Medulla oblongata (tissue), 1 donor: ENCODE measurements at regions not wholly inside any gene's neighbourhood (a gene's known extent, or its start where the extent isn't known, plus 50 kb on each side); places are given as distances from the start of the nearest gene placed in this dataset.

Experiments used
- DNase-seq: peaks from one replicate; pipeline ENCODE4 v3.0.0-alpha.2; 2015; ENCODE audit errors: extremely low spot score

DNA sequence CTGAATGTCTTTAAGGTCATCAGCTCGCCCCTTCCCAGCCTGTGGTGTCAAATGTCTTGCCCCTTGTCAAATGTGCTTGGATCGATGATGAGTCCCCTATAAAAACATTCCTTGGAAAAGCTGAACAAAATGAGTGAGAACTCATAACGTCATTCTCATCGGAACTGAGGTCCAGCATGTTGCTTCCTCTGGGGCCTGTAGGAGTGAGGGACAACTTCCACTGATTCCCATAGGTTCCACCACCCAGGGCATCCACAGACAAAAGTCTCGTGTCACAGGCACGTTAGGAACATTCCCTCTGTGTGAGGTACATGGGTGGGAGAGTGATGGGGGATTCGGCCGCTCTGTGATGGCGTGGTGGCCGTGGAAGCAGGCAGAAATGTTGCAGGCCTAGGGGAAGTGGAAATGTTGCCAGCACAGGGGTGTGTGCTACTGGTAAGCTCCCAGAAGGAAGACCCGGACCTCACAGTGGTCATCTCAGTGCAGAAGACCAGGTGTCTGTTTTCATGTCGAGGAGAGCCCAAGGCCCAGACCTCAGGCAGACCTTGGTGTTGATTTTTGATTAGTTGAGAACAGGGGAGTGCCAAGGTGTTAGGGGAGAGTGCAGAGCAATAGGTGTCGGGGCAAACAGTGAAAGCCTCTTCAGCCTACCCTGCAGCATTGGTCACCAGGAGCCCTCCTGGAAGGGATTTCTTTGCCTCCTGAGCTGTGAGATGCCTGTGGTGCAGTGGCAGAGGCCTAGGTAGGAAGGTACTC, 96.8 kb downstream of the SNRPN start:
- no peak for DNase-seq

DNA sequence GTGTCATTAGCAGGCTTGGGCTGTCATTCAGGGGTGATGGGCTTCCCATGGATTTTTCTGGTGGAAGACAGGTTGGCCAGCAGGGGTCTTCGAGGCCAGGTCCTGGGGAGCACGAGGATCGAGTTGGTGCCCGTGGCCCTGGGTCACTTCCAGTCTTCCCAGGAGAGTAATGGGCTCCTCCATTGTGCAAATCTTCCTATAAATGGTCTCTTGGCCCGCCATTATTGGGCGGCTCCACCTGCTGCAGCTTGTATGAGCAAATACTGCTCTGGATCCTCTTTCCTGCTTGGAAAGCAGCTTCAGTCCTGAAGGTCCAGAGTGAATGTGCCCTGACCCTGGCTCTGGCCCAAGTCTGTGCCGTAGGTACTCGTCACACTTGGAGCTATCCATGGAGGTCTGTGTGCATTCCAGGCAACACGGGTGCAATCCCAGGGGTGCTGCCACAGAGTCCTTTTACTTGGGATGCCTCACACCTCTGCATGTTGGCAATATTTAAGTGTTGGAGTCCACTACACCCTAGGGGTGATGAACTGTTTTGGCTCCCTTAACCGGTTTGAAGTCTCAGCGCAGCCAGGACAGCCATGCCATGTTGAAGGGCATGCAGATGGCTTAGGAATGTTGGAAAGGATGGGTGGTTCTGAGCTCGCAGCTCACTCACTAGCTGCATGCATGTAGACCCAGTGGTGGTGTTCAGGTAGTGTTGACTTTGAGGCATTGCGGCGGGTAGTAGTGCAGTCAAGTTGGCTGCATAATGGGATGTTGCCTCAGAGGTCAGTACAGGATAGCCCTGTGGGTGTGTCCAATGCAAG, 97.6 kb downstream of the SNRPN start:
- DNase-seq = no peak

DNA sequence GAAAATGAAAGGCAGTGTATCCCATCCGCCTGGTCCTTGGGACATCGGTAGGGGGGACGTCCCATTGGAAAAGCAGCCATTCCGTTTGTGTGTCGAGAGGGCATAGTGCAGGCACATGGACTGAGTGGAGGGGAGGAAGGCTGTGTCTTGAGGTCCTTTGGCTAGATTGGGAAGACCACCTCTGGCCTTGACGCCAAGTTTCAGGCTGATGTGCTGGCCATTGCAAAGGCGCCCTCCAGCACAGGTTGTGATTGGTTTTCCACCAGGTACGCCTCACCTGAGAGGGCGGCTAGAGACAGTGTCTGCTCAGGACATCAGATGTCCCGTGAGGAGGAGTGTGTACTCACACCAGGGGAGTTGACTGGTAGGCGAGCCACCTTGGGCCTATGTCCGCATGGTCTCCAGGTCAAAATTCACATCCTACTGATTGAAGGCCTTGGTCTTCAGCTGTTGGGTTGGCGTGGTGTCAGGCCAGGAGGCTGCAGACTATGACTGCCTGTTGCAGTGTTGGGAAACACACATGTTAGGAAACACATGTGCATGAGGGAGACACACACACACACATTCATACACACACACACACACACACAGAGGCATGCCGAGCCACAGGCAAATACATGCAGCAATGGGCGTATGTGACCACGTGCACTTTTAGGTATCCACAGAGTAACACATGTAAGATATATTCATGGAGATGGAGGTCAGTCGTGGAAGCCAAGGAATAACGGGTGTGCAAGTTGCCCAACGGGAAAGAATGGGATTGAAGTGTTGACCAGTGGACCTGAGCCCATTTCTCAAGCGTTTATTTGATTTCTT, 98.4 kb downstream of the SNRPN start:
- no peak for DNase-seq

DNA sequence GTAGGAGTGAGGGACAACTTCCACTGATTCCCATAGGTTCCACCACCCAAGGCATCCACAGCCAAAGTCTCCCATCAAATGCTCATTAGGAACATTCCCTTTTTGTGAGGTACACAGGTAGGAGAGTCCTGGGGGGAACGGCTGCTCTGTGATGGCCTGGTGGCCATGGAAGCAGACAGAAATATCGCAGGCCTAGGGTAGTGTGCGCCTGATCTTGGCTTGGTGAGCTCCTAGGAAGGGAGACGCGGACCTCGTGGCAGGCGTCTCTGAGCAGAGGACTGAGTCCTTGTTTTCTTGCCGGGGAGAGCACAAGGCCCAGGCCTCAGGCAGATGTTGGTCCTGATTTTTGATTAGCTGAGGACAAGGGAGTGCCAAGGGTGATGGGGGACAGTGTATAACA, 99.5 kb downstream of the SNRPN start:
- no peak for DNase-seq

DNA sequence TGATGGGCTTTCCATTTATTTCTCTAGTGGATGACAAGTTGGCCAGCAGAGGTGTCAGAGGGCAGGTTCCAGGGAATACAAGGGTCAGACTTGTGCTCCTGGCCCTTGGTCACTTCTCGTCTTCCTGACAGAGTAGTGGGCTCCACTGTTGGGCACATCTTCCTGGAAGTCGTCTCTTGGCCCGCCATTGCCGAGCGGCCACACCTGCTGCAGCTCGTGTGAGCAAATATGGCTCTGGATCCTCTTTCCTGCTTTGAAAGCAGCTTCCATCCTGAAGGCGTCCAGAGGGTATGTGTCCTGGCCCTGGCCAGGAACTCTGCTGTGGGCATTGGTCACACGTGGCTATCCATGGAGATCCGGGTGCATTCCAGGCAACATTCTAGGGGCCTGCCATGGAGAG, 100.2 kb downstream of the SNRPN start:
- DNase-seq = no peak

DNA sequence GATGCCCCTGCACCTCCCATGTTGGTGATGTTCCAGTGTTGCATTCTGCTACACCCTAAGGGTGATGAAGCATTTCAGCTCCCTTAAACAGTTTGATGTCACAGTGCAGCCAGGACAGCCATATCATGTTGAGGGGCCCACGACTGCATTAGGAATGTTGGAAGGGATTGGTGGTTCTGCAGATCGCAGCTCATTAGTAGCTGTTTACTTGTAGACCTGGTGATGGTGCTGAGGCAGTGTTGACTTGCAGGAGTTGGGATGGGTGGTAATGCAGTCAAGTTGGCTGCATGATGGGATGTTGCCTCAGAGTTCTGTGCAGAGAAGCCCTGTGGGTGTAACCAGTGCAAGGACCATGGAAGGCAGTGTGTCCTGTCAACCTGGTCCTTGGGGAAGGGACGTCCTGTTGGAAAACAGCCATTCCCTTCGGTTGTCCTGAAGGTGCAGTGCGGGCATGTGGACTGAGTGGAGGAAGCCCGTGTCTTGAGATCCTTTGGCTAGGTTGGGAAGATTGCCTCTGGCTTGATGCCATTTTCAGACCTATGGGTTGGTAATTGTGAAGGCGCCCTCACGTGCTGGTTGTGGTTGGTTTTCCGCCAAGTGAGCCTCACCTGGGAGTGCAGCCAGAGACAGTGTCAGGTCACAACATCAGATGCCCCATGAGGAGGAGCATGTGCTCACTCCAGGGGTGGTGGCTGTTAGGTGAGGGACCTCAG, 100.7 kb downstream of the SNRPN start:
- no peak for DNase-seq

DNA sequence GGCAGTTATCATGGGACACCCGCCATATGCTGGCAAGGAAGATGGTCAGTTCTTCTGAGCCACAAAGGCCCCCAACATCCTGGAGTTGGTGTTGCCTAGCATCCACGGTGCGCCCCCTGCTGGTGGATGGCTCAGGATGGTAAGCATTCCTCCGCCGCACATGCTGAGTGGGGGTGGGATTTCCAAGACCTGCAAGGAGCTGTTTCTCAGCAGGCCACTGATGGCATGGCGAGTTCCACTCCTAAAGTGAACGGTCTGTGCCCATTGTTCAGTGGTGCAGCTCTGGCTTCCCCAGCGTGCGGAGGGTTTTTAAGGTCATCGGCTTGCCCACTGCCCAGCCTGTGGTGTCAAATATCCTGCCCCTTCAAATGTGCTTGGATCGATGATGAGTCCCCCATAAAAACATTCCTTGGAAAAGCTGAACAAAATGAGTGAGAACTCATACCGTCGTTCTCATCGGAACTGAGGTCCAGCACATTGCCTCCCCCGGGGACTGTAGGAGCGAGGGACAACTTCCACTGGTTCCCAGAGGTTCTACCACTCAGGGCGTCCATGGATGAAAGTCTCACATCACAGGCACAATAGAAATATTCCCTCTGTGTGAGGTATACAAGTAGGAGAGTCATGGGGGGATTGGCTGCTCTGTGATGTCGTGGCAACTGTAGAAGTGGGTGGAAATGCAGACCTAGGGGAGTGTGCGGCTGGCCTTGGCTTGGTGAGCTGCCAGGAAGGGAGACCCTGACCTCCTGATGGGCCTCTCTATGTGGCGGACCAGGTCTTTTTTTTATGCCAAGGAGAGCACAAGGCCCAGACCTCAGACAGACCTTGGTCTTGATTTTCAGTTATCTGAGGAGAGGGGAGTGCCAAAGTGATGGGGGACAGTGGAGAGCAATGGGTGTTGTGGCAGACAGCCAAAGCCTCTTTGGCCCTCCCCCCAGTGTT, 102.0 kb downstream of the SNRPN start:
- DNase-seq = no peak

DNA sequence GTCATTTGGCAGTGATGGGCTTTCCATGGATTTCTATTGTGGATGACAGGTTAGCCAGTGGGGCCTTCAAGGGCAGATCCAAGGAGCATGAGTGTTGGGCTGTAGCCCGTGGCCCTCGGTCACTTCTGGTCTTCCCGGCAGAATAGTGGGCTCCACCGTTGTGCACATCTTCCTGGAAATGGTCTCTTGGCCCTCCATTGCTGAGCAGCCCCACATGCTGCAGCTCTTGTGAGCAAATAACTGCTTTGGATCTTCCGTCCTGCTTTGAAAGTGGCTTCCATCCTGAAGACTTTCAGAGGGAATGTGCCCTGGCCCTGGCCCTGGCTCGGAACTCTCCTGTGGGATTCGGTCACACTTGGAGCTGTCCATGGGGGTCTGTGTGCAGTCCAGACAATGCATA, 102.8 kb downstream of the SNRPN start:
- DNase-seq = no peak

DNA sequence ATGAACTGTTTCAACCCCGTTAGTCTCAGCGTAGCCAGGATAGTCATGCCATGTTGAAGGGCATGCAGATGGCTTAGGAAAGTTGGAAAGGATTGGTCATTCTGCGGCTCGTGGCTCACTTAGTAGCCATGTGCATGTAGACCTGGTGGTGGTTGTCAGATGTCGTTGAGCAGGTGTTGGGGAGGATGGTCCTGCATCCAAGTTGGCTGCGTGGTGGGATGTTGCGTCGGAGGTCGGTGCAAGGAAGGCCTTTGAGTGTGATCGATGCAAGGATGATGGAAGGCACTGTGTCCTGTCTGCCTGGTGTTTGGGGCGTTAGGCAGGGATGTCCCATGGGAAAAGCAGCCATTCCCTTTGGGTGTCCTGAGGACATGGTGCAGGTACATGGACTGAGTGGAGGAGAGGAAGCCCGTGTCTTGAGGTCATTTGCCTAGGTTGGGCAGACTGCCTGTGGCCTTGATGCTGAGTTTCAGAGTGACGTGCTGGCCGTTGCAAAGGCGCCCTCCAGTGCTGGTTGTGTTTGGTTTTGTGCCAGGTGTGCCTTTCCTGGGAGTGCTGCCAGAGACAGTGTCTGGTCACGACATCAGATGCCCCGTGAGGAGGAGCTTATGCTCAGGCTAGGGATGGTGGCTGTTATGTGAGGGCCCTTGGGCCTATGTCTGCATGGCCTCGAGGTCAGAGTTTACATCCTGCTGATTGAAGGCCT, 103.4 kb downstream of the SNRPN start:
- DNase-seq = no peak

DNA sequence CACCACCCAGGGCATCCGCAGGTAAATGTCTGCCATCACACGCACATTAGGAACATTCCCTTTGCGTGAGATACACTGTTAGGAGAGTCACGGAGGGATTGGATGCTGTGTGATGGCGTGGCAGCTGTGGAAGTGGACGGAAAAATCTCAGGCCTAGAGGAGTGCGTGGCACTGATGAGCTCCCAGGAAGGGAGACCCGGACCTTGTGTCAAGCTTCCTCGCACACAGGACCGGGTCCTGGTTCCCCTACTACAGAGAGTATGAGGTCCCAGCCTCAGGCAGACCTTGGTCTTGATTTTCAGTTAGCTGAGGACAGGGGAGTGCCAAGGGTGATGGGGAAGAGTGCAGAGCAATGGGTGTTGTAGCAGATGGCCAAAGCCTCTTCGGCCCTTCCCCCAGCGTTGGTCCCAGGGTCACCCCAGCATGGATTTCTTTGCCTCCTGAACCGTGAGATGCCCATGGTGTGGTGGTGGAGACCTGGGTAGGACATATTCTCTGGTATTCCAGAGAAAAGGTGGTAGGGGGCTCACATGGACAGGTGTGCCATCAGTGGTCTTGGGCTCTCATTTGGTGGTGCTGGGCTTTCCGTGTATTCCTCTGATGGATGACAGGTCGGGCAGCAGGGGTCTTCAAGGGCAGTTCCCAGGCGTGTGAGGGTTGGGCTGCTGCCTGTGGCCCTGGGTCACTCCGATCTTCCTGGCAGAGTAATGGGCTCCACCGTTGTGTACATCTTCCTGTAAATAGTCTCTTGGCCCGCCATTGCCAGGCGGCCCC, 105.1 kb downstream of the SNRPN start:
- DNase-seq = no peak

DNA sequence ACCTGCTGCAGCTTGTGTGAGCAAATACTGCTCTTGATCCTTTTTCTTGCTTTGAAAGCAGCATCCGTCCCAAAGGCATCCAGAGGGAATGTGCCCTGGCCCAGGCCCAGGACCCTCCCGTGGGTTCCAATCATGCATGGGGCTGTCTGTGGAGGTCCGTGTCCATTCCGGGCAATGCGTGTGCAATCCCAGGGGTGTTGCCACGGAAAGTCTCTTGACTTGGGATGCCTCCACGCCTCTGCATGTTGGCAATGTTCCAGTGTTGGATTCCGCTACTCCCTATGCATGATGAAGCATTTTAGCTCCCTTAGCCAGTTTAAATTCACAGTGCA, 105.7 kb downstream of the SNRPN start:
- no peak for DNase-seq

DNA sequence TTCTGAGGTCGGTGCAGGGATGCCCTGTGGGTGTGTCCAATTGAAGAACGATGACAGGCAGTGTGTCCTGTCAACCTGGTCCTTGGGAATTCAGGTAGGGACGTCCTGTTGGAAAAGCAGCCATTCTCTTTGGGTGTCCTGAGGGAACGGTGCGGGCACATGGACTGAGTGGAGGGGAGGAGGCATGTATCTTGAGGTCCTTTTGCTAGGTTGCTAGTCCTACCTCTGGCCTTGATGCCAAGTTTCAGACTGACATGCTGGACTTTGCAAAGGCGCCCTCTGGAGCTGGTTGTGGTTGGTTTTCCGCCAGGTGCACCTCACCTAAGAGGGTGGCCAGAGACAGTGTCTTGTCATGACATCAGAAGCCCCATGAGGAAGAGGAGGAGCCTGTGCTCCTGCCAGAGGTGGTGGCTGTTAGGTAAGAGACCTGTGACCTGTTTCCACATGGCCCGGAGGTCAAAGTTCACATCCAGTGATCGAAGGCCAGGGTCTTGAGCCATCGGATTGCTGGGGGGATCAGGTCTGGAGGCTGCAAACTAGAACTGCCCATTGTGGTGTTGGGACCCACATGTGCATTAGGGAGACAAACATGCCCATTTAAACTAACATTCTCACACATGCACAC, 106.3 kb downstream of the SNRPN start:
- no peak for DNase-seq

DNA sequence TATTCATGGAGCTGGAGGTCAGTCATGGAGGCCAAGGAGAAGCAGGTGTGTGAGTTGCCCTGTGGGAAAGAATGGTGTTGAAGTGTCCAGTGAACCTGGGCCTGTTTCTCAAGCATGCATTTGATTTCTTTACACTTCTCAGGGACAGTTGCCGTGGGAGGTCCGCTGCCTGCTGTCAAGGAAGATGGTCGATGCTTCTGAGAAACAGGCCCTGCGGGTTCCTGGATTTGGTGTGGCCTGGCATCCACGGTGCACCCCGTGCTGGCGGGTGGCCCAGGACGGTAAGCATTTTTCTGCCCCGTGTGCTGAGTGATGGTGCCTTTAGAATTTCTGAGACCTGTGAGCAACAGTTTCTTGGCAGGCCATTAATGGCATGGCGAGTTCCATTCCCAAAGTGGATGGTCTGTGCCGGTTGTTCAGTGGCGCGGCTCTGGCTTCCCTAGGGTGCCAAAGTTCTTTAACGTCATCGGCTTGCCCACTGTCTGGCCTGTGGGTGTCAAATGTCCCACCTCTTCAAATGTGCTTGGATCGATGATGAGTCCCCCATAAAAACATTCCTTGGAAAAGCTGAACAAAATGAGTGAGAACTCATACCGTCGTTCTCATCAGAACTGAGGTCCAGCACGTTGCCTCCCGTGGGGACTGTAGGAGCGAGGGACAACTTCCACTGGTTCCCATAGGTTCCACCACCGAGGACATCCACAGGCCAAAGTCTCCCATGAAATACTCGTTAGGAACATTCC, 107.2 kb downstream of the SNRPN start:
- no peak for DNase-seq

DNA sequence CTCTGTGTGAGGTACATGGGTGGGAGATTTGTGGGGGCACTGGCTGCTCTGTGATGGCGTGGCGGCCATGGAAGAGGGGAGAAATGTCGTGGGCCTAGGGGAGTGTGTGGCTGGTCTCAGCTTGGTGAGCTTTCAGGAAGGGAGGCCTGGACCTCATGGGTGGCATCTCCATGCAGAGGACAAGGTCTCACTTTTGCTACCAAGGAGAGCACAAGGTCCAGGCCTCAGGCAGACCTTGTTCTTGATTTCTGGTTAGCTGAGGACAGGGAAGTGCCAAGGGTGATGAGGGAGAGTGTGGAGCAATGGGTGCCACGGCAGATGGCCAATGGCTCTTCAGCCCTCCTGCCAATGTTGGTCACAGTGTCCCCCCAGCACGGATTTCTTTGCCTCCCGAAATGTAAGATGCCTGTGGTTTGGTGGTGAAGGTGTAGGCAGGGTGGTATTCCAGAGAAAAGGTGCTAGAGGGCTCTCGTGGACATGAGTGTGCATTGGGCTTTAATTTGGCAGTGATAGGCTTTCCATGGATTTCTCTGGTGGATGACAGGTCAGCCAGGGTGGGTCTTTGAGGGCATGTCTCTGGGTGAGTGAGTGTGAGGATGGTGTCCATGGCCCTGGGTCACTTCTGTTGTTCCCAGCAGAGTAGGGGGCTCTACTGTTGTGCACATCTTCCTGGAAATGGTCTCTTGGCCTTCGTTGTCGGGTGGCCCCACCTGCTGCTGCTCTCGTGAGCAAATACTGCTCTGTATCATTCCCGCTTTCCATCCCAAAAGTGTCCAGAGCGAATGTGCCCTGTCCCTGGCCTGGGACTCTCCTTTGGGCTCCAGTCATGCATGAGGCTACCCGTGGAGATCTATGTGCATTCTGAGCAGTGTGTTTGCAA, 108.0 kb downstream of the SNRPN start:
- DNase-seq = no peak

DNA sequence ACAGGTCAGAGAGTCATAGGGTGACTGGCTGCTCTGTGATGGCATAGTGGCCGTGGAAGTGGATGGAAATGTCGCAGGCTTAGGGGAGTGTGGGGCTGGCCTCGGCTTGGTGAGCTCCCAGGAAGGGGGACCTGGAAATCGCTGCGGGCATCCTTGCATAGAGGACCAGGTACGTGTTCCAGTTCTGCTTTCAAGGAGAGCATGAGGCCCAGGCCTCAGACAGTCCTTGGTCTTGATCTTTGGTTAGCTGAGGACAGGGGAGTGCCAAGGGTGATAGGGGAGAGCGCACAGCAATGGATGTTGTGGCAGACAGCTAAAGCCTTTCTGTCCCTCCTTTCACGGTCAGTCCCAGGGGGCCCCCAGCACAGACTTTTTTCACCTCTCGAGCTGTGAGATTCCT, 110.5 kb downstream of the SNRPN start:
- no peak for DNase-seq

DNA sequence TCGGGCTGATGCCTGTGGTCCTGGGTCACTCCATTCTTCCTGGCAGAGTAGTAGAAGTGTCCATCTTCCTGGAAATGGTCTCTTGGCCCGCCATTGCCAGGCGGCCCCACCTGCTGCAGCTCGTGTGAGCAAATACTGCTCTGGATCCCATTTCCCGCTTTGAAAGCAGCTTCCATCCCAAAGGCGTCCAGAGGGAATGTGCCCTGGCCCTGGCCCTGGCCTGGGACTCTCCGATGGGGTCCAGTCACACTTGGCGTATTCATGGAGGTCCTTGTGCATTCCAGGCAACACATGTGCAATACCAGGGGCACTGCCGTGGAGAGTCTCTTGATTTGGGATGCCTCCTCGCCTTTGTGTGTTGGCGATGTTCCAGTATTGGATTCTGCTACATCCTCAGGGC, 111.1 kb downstream of the SNRPN start:
- no peak for DNase-seq

DNA sequence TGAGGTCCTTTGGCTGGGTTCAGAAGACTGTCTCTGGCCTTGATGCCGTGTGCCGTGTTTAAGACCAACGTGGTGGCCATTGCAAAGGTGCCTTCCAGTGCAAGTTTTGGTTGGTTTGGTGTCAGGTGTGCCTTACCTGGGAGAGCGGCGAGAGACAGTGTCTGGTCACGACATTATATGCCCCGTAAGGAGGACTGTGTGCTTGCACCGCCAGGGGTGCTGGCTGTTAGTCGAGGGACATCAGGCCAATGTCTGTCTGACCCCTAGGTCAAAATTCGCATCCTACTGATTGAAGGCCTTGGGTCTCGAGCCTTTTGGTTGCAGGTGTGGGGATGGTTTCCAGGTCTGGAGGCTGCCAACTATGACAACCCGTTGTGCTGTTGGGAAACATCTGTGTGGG, 111.9 kb downstream of the SNRPN start:
- no peak for DNase-seq
